Naive B cell (primary cell): ENCODE measurements at regions not wholly inside any gene's neighbourhood (a gene's known extent, or its start where the extent isn't known, plus 50 kb on each side); places are given as distances from the start of the nearest gene placed in this dataset.

Source experiments
- ATAC-seq, 2 donors: fragments of 150-1000 bp; cut with Tn5 transposase; 2 replicates each; pipeline ENCODE4 v1.10.0; 2021; ENCODE audit warnings: low read depth in 2 of 2, mild to moderate bottlenecking in 2 of 2, moderate library complexity in 2 of 2
- DNase-seq: peaks from one replicate; pipeline ENCODE4 v3.0.0; 2022
- H3K27ac Mint-ChIP-seq, 6 donors: one replicate each; pipeline ENCODE4 v1.8.0; 2020 to 2022; ENCODE audit warnings: mild to moderate bottlenecking in 6 of 6, mixed read lengths in 6 of 6, moderate library complexity in 5 of 6, inconsistent platforms in 2 of 6
- H3K27me3 Mint-ChIP-seq, 3 donors: one replicate each; pipeline ENCODE4 v1.8.0; 2021 to 2022; ENCODE audit warnings: mixed read lengths in 3 of 3, mild to moderate bottlenecking in 1 of 3
- H3K36me3 Mint-ChIP-seq, 2 donors: one replicate each; pipeline ENCODE4 v1.8.0; 2020 to 2022; ENCODE audit warnings: mixed read lengths in 2 of 2, inconsistent platforms in 1 of 2, mild to moderate bottlenecking in 1 of 2
- H3K4me1 Mint-ChIP-seq, 3 donors: one replicate each; pipeline ENCODE4 v1.8.0; 2020 to 2022; ENCODE audit warnings: mixed read lengths in 3 of 3, inconsistent platforms in 1 of 3, mild to moderate bottlenecking in 1 of 3, moderate library complexity in 1 of 3
- H3K4me3 Mint-ChIP-seq, 8 donors: one replicate each; pipeline ENCODE4 v1.8.0; 2020 to 2022; ENCODE audit warnings: mild to moderate bottlenecking in 8 of 8, mixed read lengths in 8 of 8, moderate library complexity in 8 of 8, inconsistent platforms in 2 of 8
- H3K9me3 Mint-ChIP-seq, 7 donors: one replicate each; pipeline ENCODE4 v1.8.0; 2020 to 2022; ENCODE audit warnings: mixed read lengths in 7 of 7, mild to moderate bottlenecking in 5 of 7, inconsistent platforms in 2 of 7, moderate library complexity in 1 of 7

GRCh38 chrX:124275182-124275894, 57.1 kb upstream of the TEX13D start:
- no peak for ATAC-seq
- H3K36me3 Mint-ChIP-seq = no peaks in the 10 kb centered on the region
- no peak overlapping the region for H3K4me3 Mint-ChIP-seq
- DNase-seq = no peak
- peaks cover 0 to 6% (median 2%) of the 10 kb centered on the region in 7 donors for H3K9me3 Mint-ChIP-seq
- no peak overlapping the region for H3K27ac Mint-ChIP-seq
- H3K27me3 Mint-ChIP-seq = no peaks in the 10 kb centered on the region
- no peaks in the 10 kb centered on the region for H3K4me1 Mint-ChIP-seq

- Mint-ChIP-seq H3K4me1 (no peaks in the 10 kb centered on the region), H3K27ac (no peak overlapping the region), H3K9me3 (no peaks in the 10 kb centered on the region), H3K4me3 (no peak overlapping the region), H3K36me3 (no peaks in the 10 kb centered on the region), H3K27me3 (no peaks in the 10 kb centered on the region)
- ATAC-seq = no peak
- no peak for DNase-seq
Observed at GRCh38 chrX:124280294-124280902, 52.1 kb upstream of the TEX13D start.

GRCh38 chrX:124282580-124282979, 49.9 kb upstream of the TEX13D start:
- Mint-ChIP-seq H3K4me3 (no peak overlapping the region), H3K36me3 (no peaks in the 10 kb centered on the region), H3K27me3 (no peaks in the 10 kb centered on the region), H3K9me3 (no peaks in the 10 kb centered on the region), H3K4me1 (no peaks in the 10 kb centered on the region), H3K27ac (no peak overlapping the region)
- DNase-seq = no peak
- ATAC-seq = no peak
